ENCODE measurements at regions not wholly inside any gene's neighbourhood (a gene's known extent, or its start where the extent isn't known, plus 50 kb on each side); places are given as distances from the start of the nearest gene placed in this dataset.

GRCh38 chr18:22585821-22586220 lies 168.1 kb upstream of the CTAGE1 start:
- WGBS (ENCODE audit: insufficient coverage), result no CpG with 5 or more reads among the region's 2 CpGs
- H3K79me2 ChIP-seq (ENCODE audit: insufficient read depth, low read length), result no peaks in the 10 kb centered on the region
- peaks cover 0 to 4% (median 2%) of the 10 kb centered on the region in 7 donors for H3K9me3 Mint-ChIP-seq
- H3K27me3 Mint-ChIP-seq (ENCODE audit: low read depth in 3 of 3), result peaks cover 0 to 3% (median 1%) of the 10 kb centered on the region in 3 donors
- no peak overlapping the region for H2AFZ ChIP-seq (ENCODE audit: insufficient read depth, low read depth, low read length, poor library complexity, severe bottlenecking)
- H3K4me2 ChIP-seq (replicated peaks; ENCODE audit: extremely low read depth, low read length, poor library complexity, severe bottlenecking), result no peak overlapping the region
- intact Hi-C loops (cut with micrococcal nuclease), result no loop called here
- no peaks in the 10 kb centered on the region for H3K27me3 ChIP-seq (ENCODE audit: control insufficient read depth in 2 of 2, insufficient read depth in 2 of 2, low read length in 2 of 2)
- no peak overlapping the region for H3K9ac ChIP-seq (ENCODE audit: insufficient read depth, low read length, poor library complexity, severe bottlenecking)
- peak overlapping the region in 1 of 7 donors; percentile 15 for H3K27ac Mint-ChIP-seq
- no peaks in the 10 kb centered on the region for H3K4me1 Mint-ChIP-seq
- DNase-seq, result no peak
- no peak for TF ChIP-seq CTCF (IDR thresholded peaks at IDR 0.05)
- no peak overlapping the region for H3K4me3 Mint-ChIP-seq
- no peak overlapping the region for H3K27ac ChIP-seq (ENCODE audit: low read depth in 1 of 2, low read length in 2 of 2)
- H3K36me3 Mint-ChIP-seq, result no peaks in the 10 kb centered on the region
- H4K20me1 ChIP-seq (ENCODE audit: insufficient read depth, low read length), result no peaks in the 10 kb centered on the region
- no peaks in the 10 kb centered on the region for H3K4me1 ChIP-seq (ENCODE audit: control insufficient read depth in 1 of 2, insufficient read depth in 2 of 2, low read length in 2 of 2)
- H3K4me3 ChIP-seq (replicated peaks in 1 of 3; ENCODE audit: low read depth in 2 of 3, low read length in 3 of 3), result no peak overlapping the region
- no peaks in the 10 kb centered on the region for H3K9me3 ChIP-seq (replicated peaks in 1 of 2; ENCODE audit: control insufficient read depth in 1 of 2, insufficient read depth in 1 of 2, low read length in 2 of 2)
- no peaks in the 10 kb centered on the region for H3K36me3 ChIP-seq (replicated peaks in 1 of 2; ENCODE audit: control insufficient read depth in 1 of 2, insufficient read depth in 2 of 2, low read length in 2 of 2)

GRCh38 chr18:22591222-22591621 lies 173.5 kb upstream of the CTAGE1 start:
- no peak overlapping the region for H3K27ac Mint-ChIP-seq
- no peaks in the 10 kb centered on the region for H3K9me3 ChIP-seq (replicated peaks in 1 of 2; ENCODE audit: control insufficient read depth in 1 of 2, insufficient read depth in 1 of 2, low read length in 2 of 2)
- intact Hi-C loops (cut with micrococcal nuclease), result no loop called here
- H3K4me1 Mint-ChIP-seq, result no peaks in the 10 kb centered on the region
- no peak for TF ChIP-seq CTCF (IDR thresholded peaks at IDR 0.05)
- no peaks in the 10 kb centered on the region for H4K20me1 ChIP-seq (ENCODE audit: insufficient read depth, low read length)
- no peak overlapping the region for H3K27ac ChIP-seq (ENCODE audit: low read depth in 1 of 2, low read length in 2 of 2)
- H3K9me3 Mint-ChIP-seq, result peaks cover 0 to 4% (median 0%) of the 10 kb centered on the region in 7 donors
- H3K36me3 ChIP-seq (replicated peaks in 1 of 2; ENCODE audit: control insufficient read depth in 1 of 2, insufficient read depth in 2 of 2, low read length in 2 of 2), result no peaks in the 10 kb centered on the region
- peaks cover 0 to 3% (median 0%) of the 10 kb centered on the region in 3 donors for H3K27me3 Mint-ChIP-seq (ENCODE audit: low read depth in 3 of 3)
- H3K4me3 ChIP-seq (replicated peaks in 1 of 3; ENCODE audit: low read depth in 2 of 3, low read length in 3 of 3), result no peak overlapping the region
- no peak overlapping the region for H2AFZ ChIP-seq (ENCODE audit: insufficient read depth, low read depth, low read length, poor library complexity, severe bottlenecking)
- DNase-seq, result no peak
- H3K4me1 ChIP-seq (ENCODE audit: control insufficient read depth in 1 of 2, insufficient read depth in 2 of 2, low read length in 2 of 2), result no peaks in the 10 kb centered on the region
- no peaks in the 10 kb centered on the region for H3K36me3 Mint-ChIP-seq
- 71% methylated on average over 1 of the region's 1 CpG for WGBS (ENCODE audit: insufficient coverage)
- no peak overlapping the region for H3K4me3 Mint-ChIP-seq
- H3K4me2 ChIP-seq (replicated peaks; ENCODE audit: extremely low read depth, low read length, poor library complexity, severe bottlenecking), result no peak overlapping the region
- H3K27me3 ChIP-seq (ENCODE audit: control insufficient read depth in 2 of 2, insufficient read depth in 2 of 2, low read length in 2 of 2), result no peaks in the 10 kb centered on the region
- H3K9ac ChIP-seq (ENCODE audit: insufficient read depth, low read length, poor library complexity, severe bottlenecking), result no peak overlapping the region
- H3K79me2 ChIP-seq (ENCODE audit: insufficient read depth, low read length), result no peaks in the 10 kb centered on the region

Measured in CD14-positive monocyte (primary cell).